IMR-90 (cell line): ENCODE measurements at regions not wholly inside any gene's neighbourhood (a gene's known extent, or its start where the extent isn't known, plus 50 kb on each side); places are given as distances from the start of the nearest gene placed in this dataset.

Experiments used
- ATAC-seq: fragments of 200-7000 bp; cut with Tn5 transposase; 2 replicates; pipeline ENCODE4 v1.9.1; 2020; ENCODE audit warnings: low read depth, mild to moderate bottlenecking, moderate library complexity
- BruUV-seq: library from RNA; stranded (reverse); fragments of 400-500 nt; replicated peaks from 2 replicates; lab custom pipeline; 2021; lab: Mats Ljungman, UMichigan
- CTCF ChIA-PET: fragments of 300-600 bp; formaldehyde crosslinking; extraction: SDS; loops from one replicate; lab custom pipeline; 2021; ENCODE audit warnings: antibody characterized with exemption; lab: Yijun Ruan, JAX
- POLR2A ChIA-PET: fragments of 300-600 bp; sonication (Branson Sonifier 250); formaldehyde crosslinking; loops from one replicate; lab custom pipeline; 2022; ENCODE audit warnings: antibody characterized with exemption; ENCODE audit not compliant: unreplicated experiment; lab: Charles Lee
- DNase-seq: peaks from one replicate; pipeline ENCODE4 v3.0.0; 2013
- H2AFZ ChIP-seq: replicated peaks from 2 replicates; pipeline ENCODE3; 2013; ENCODE audit warnings: low read length, mild to moderate bottlenecking; ENCODE audit not compliant: poor library complexity
- H2AK5ac ChIP-seq: 2 replicates; pipeline ENCODE4 v1.6.1; 2013; ENCODE audit warnings: low read depth, low read length, inconsistent platforms
- H2AK9ac ChIP-seq: replicated peaks from 2 replicates; pipeline ENCODE3; 2013; ENCODE audit warnings: mild to moderate bottlenecking, low read depth, low read length, moderate library complexity; ENCODE audit not compliant: poor library complexity
- H2BK120ac ChIP-seq: 2 replicates; pipeline ENCODE4 v1.6.1; 2013; ENCODE audit warnings: low read depth, low read length, inconsistent platforms
- H2BK15ac ChIP-seq: 3 replicates; pipeline ENCODE4 v1.6.1; 2013; ENCODE audit warnings: low read depth, low read length, inconsistent platforms
- H2BK20ac ChIP-seq: 2 replicates; pipeline ENCODE4 v1.6.1; 2013; ENCODE audit warnings: low read depth, mild to moderate bottlenecking, inconsistent platforms, low read length, moderate library complexity
- H2BK5ac ChIP-seq: 2 replicates; pipeline ENCODE4 v1.6.1; 2013; ENCODE audit warnings: mild to moderate bottlenecking, low read depth, low read length, inconsistent platforms; ENCODE audit not compliant: poor library complexity, severe bottlenecking
- H3K14ac ChIP-seq: replicated peaks from 2 replicates; pipeline ENCODE4 v1.6.1; 2013; ENCODE audit warnings: low read depth, low read length, inconsistent platforms
- H3K18ac ChIP-seq: 2 replicates; pipeline ENCODE4 v1.6.1; 2013; ENCODE audit warnings: low read depth, low read length, control low read depth
- H3K23ac ChIP-seq: 2 replicates; pipeline ENCODE4 v1.6.1; 2013; ENCODE audit warnings: low read depth, low read length, inconsistent platforms
- H3K27ac ChIP-seq: 2 replicates; pipeline ENCODE4 v1.5.1; 2013; ENCODE audit warnings: mild to moderate bottlenecking, control low read depth, low read length; ENCODE audit not compliant: insufficient read depth
- H3K27me3 ChIP-seq: 2 replicates; pipeline ENCODE4 v1.6.1; 2013; ENCODE audit warnings: low read length; ENCODE audit not compliant: control insufficient read depth, insufficient read depth
- H3K36me3 ChIP-seq: 2 replicates; pipeline ENCODE4 v1.6.1; 2013; ENCODE audit warnings: low read length, mixed read lengths; ENCODE audit not compliant: control insufficient read depth, insufficient read depth
- H3K4ac ChIP-seq: 2 replicates; pipeline ENCODE4 v1.6.1; 2013; ENCODE audit warnings: low read depth, low read length, inconsistent platforms
- H3K4me1 ChIP-seq: 2 replicates; pipeline ENCODE4 v1.6.1; 2013; ENCODE audit warnings: low read length, mixed read lengths; ENCODE audit not compliant: control insufficient read depth, insufficient read depth
- H3K4me2 ChIP-seq: 2 replicates; pipeline ENCODE4 v1.6.1; 2013; ENCODE audit warnings: low read depth, mild to moderate bottlenecking, control low read depth, low read length, moderate library complexity
- H3K4me3 ChIP-seq: 2 replicates; pipeline ENCODE4 v1.5.1; 2013; ENCODE audit warnings: low read depth, mild to moderate bottlenecking, control low read depth, low read length, moderate library complexity; ENCODE audit not compliant: insufficient read depth
- H3K56ac ChIP-seq: 2 replicates; pipeline ENCODE4 v1.6.1; 2013; ENCODE audit warnings: low read length, inconsistent platforms; ENCODE audit not compliant: insufficient read depth; ENCODE audit errors: extremely low read depth
- H3K79me1 ChIP-seq, 2 experiments: 2 replicates each; pipeline ENCODE4 v1.6.1; 2013; ENCODE audit warnings: low read length in 2 of 2, inconsistent platforms in 1 of 2, low read depth in 1 of 2
- H3K9ac ChIP-seq: 2 replicates; pipeline ENCODE4 v1.6.1; 2013; ENCODE audit warnings: low read depth, low read length, control low read depth
- H3K9me1 ChIP-seq: 2 replicates; pipeline ENCODE4 v1.6.1; 2013; ENCODE audit warnings: low read length, inconsistent platforms; ENCODE audit not compliant: insufficient read depth
- H3K9me3 ChIP-seq: 2 replicates; pipeline ENCODE4 v1.6.1; 2013; ENCODE audit warnings: low read length; ENCODE audit not compliant: control insufficient read depth, insufficient read depth
- H4K20me1 ChIP-seq: 2 replicates; pipeline ENCODE4 v1.6.1; 2013; ENCODE audit warnings: low read length, inconsistent platforms; ENCODE audit not compliant: insufficient read depth
- H4K5ac ChIP-seq: 2 replicates; pipeline ENCODE4 v1.6.1; 2013; ENCODE audit warnings: mild to moderate bottlenecking, low read depth, low read length, control low read depth
- H4K8ac ChIP-seq, 2 experiments: 2 replicates each; pipeline ENCODE4 v1.6.1; 2013; ENCODE audit warnings: low read depth in 2 of 2, low read length in 2 of 2, control low read depth in 1 of 2, inconsistent platforms in 1 of 2
- H4K91ac ChIP-seq: 2 replicates; pipeline ENCODE4 v1.6.1; 2013; ENCODE audit warnings: low read depth, low read length, inconsistent platforms; ENCODE audit not compliant: insufficient read depth
- BHLHE40 ChIP-seq: fragments of 150-350 bp; IDR thresholded peaks from 2 replicates; pipeline ENCODE4 v1.6.1; 2016; ENCODE audit warnings: mild to moderate bottlenecking, low read depth, low read length
- CHD1 ChIP-seq: IDR thresholded peaks from 2 replicates; pipeline ENCODE4 v1.6.1; 2012; ENCODE audit warnings: low read depth, low read length, improper control_type of control experiment
- FOS ChIP-seq: fragments of 150-350 bp; IDR thresholded peaks from 2 replicates; pipeline ENCODE4 v1.6.1; 2016; ENCODE audit warnings: low read depth, low read length
- NFE2L2 ChIP-seq: fragments of 150-350 bp; IDR thresholded peaks from 2 replicates; pipeline ENCODE4 v1.6.1; 2016; ENCODE audit warnings: low read depth, mild to moderate bottlenecking, low read length
- POLR2A ChIP-seq: IDR thresholded peaks from 2 replicates; pipeline ENCODE4 v1.6.1; 2012; ENCODE audit warnings: mild to moderate bottlenecking, low read depth, low read length
- RAD21 ChIP-seq: IDR thresholded peaks from 2 replicates; pipeline ENCODE4 v1.6.1; 2012; ENCODE audit warnings: low read length, improper control_type of control experiment
- RFX5 ChIP-seq: IDR thresholded peaks from 2 replicates; pipeline ENCODE4 v1.8.0; 2012; ENCODE audit warnings: low read depth, mild to moderate bottlenecking, low read length, moderate library complexity
- SMC3 ChIP-seq: fragments of 150-350 bp; IDR thresholded peaks from 2 replicates; pipeline ENCODE4 v1.6.1; 2016; ENCODE audit warnings: low read depth, mild to moderate bottlenecking, antibody characterized with exemption, low read length, moderate library complexity
- WGBS, 2 experiments: methylation state at CpG; one replicate each; pipeline versions ENCODE4 v1.1.5 to v1.1.7; 2013; ENCODE audit warnings: missing lambda C conversion rate in 2 of 2; ENCODE audit not compliant: insufficient read length in 1 of 2; ENCODE audit errors: extremely low coverage in 2 of 2; 5-methylcytosine and 5-hydroxymethylcytosine counted together
- dilution Hi-C: fragments of 300-500 bp; cut with HindIII; formaldehyde crosslinking; loops from one replicate; pipeline ENCODE4 v1.14.3; 2018; ENCODE audit warnings: low sequenced_read_pairs; ENCODE audit not compliant: unreplicated experiment
- in situ Hi-C: fragments of 300-500 bp; cut with MboI; formaldehyde crosslinking; loops from 3 replicates; pipeline ENCODE4 v1.14.3; 2019; ENCODE audit warnings: low sequenced_read_pairs, inconsistent platforms, mixed read lengths
- intact Hi-C: fragments of 100-400 bp; cut with micrococcal nuclease; formaldehyde crosslinking; loops from 2 replicates; pipeline ENCODE4 v1.10.0; 2022
- TF ChIP-seq, protein P1 (sequence below): fragments of 150-350 bp; IDR thresholded peaks from 2 replicates; pipeline ENCODE4 v1.6.1; 2016; ENCODE audit warnings: low read depth, mild to moderate bottlenecking, low read length, moderate library complexity, borderline replicate concordance

- Histone ChIP-seq H2BK15ac (no peak overlapping the region), H3K9ac (no peak overlapping the region), H2AFZ (no peak overlapping the region), H3K4me1 (no peaks in the 10 kb centered on the region), H2BK120ac (no peak overlapping the region), H2BK20ac (no peak overlapping the region), H2BK5ac (no peak overlapping the region), H3K27me3 (no peaks in the 10 kb centered on the region), H3K4ac (no peak overlapping the region), H4K20me1 (no peaks in the 10 kb centered on the region), H4K8ac (no peak overlapping the region), H3K56ac (no peak overlapping the region), H3K23ac (no peak overlapping the region), H4K91ac (no peak overlapping the region), H2AK5ac (no peak overlapping the region), H3K18ac (no peak overlapping the region), H4K5ac (no peak overlapping the region), H3K9me3 (no peaks in the 10 kb centered on the region), H3K4me2 (no peak overlapping the region), H2AK9ac (no peak overlapping the region), H3K4me3 (no peak overlapping the region), H3K27ac (no peak overlapping the region), H3K14ac (no peak overlapping the region), H3K36me3 (no peaks in the 10 kb centered on the region), H3K79me1 (no peaks in the 10 kb centered on the region), H3K9me1 (no peaks in the 10 kb centered on the region)
- DNase-seq: no peak
- BruUV-seq: no TSS peak
- dilution Hi-C loops (no loop called here), in situ Hi-C loops (no loop called here), intact Hi-C loops (no loop called here)
- POLR2A ChIA-PET: no interaction called here
- no peak for ATAC-seq
- CTCF ChIA-PET: no interaction called here
- TF ChIP-seq SMC3 (no peak), RAD21 (no peak), NFE2L2 (no peak), RFX5 (no peak), POLR2A (no peak), BHLHE40 (no peak), FOS (no peak), CHD1 (no peak)
- TF ChIP-seq, protein P1, sequence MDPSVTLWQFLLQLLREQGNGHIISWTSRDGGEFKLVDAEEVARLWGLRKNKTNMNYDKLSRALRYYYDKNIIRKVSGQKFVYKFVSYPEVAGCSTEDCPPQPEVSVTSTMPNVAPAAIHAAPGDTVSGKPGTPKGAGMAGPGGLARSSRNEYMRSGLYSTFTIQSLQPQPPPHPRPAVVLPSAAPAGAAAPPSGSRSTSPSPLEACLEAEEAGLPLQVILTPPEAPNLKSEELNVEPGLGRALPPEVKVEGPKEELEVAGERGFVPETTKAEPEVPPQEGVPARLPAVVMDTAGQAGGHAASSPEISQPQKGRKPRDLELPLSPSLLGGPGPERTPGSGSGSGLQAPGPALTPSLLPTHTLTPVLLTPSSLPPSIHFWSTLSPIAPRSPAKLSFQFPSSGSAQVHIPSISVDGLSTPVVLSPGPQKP: no peak
- WGBS, 2 experiments: no CpG with 5 or more reads among the region's 1 CpG
Observed at GRCh38 chr18:29821544-29821943, 1221.0 kb downstream of the DSC3 start.
